KOPT-K1 (cell line): ENCODE measurements at regions not wholly inside any gene's neighbourhood (a gene's known extent, or its start where the extent isn't known, plus 50 kb on each side); places are given as distances from the start of the nearest gene placed in this dataset.

ENCODE experiments used
- H3K27ac ChIP-seq: fragments of 200-600 bp; sonication (generic); 2 replicates; pipeline ENCODE4 v1.5.1; 2016; ENCODE audit warnings: antibody characterized with exemption, mild to moderate bottlenecking, low read depth, low read length; ENCODE audit not compliant: poor library complexity, severe bottlenecking
- H3K36me3 ChIP-seq: fragments of 200-600 bp; sonication (generic); 2 replicates; pipeline ENCODE4 v1.5.1; 2017; ENCODE audit warnings: antibody characterized with exemption, mild to moderate bottlenecking, low read length, moderate library complexity; ENCODE audit not compliant: insufficient read depth
- H3K9me3 ChIP-seq: fragments of 200-600 bp; sonication (generic); 2 replicates; pipeline ENCODE4 v1.5.1; 2017; ENCODE audit warnings: antibody characterized with exemption, low read length, mild to moderate bottlenecking; ENCODE audit not compliant: insufficient read depth, poor library complexity, severe bottlenecking

GRCh38 chr3:59658866-59659265 is 609.0 kb upstream of the CFAP20DC start:
- Histone ChIP-seq H3K9me3 (no peaks in the 10 kb centered on the region), H3K36me3 (no peaks in the 10 kb centered on the region), H3K27ac (no peak overlapping the region)

- H3K9me3 ChIP-seq: no peaks in the 10 kb centered on the region
- H3K27ac ChIP-seq: no peak overlapping the region
- H3K36me3 ChIP-seq: no peaks in the 10 kb centered on the region
Measured at GRCh38 chr3:59658274-59658673, 608.4 kb upstream of the CFAP20DC start.

- no peak overlapping the region for H3K27ac ChIP-seq
- no peaks in the 10 kb centered on the region for H3K36me3 ChIP-seq
- peaks cover 9% of the 10 kb centered on the region for H3K9me3 ChIP-seq
Measured at GRCh38 chr3:59655418-59656015, 605.7 kb upstream of the CFAP20DC start.

GRCh38 chr3:59654480-59655417 is 604.9 kb upstream of the CFAP20DC start:
- H3K36me3 ChIP-seq: no peaks in the 10 kb centered on the region
- H3K27ac ChIP-seq: no peak overlapping the region
- peaks cover 15% of the 10 kb centered on the region for H3K9me3 ChIP-seq

- Histone ChIP-seq H3K36me3 (no peaks in the 10 kb centered on the region), H3K9me3 (peaks cover 22% of the 10 kb centered on the region), H3K27ac (no peak overlapping the region)
Measured at GRCh38 chr3:59654123-59654479, 604.3 kb upstream of the CFAP20DC start.

GRCh38 chr3:59653405-59654122 is 603.7 kb upstream of the CFAP20DC start:
- Histone ChIP-seq H3K9me3 (peaks cover 27% of the 10 kb centered on the region), H3K36me3 (no peaks in the 10 kb centered on the region), H3K27ac (no peak overlapping the region)

DNA sequence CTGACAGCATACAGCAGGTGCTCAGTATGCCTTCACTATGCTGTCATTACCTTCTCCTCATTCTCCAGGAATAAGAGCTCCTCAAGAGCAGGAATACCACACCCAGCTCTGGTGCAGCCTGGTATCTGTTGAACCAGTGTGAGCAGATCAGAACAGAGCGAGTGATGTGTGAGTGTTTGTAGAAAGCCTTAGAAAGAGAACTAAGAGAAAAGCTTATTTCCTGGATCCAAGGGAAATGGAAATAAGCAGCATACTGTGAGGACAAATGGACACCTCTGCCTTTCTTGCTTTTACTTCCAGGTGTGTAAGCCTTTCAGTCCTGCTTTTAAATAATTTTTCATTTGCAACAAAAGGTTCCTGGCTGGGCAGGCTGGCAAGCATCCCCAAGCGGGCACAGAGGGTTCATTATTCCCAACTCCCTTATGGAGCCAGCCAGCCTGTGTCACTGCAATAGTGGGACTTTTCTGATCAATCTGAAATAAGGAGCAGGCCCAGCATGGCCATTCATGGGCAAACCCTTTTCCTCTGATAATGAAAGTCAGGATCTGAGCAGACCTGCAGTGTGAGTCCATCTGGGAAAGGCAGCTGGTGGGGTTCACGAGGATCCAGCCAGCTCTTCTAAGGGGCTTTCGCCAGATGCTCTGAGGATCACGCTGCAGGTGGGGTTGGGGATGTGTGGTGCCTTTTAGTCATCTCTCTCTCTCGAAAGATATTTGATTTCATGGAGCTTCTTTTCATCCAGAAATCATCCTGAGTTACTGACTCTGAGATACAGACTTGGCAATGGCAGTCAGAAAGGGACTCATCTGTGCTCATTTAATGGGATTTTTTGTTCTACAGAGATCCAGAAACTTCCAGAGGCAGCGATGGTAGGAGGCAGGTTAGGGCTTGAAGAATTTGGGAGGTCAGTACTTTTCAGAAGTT is 594.9 kb upstream of the CFAP20DC start:
- Histone ChIP-seq H3K36me3 (no peaks in the 10 kb centered on the region), H3K27ac (no peak overlapping the region), H3K9me3 (peaks cover 14% of the 10 kb centered on the region)

DNA sequence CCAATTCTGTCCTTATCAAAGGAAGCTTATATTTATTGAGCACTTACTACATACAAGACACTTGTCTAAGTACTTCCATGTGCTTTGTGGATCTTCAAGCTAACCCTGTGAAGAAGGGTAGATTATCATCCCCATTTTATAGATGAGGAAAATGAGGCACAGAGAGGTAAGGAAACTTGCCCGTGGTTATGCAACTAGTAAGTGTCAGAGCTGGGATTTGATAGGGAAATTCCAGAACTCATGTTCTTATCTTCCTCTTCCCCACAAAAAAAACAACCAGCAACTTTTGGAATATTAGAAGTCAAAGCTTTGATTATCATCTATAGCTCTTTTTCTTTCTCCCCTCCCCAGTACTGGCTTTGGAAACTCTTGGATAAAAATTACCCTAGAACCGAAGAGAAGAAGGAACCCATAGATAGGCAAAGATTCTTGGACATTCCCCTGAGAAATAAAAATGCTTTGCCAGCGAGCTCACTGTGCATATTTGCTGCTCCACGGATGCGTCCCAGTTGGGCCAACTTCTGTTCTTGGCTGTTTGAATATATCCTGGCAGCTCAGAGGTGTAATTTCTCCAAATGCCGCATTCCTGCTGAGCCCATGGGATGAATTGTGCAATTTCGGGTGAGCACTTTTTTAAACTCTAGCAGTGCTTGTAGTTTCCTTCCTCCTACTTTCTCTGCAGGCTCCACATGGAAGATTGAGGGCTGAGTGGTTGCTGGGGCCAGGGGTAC is 591.5 kb upstream of the CFAP20DC start:
- H3K27ac ChIP-seq: no peak overlapping the region
- H3K36me3 ChIP-seq: no peaks in the 10 kb centered on the region
- no peaks in the 10 kb centered on the region for H3K9me3 ChIP-seq

- no peaks in the 10 kb centered on the region for H3K36me3 ChIP-seq
- no peaks in the 10 kb centered on the region for H3K9me3 ChIP-seq
- H3K27ac ChIP-seq: no peak overlapping the region
Measured at GRCh38 chr3:59632760-59633573, 583.1 kb upstream of the CFAP20DC start.

DNA sequence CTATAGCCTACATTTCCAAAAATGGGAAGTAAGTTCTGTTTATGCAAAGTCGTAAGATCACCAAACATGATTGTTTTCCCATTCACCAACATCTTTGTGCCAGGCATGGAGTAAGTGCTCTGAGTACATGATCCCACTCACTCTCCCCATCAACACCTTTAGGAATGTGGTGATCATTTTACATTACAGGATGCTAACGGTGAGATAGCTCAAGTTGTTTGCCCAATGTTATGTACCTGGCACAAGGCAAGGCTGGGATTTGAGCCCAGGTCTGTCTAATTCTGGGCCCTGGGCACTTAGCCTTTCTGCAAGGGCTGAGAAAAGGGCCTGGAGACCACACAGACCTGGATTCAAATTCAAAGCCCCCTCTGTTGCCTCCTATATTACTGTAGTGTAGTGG is 581.7 kb upstream of the CFAP20DC start:
- Histone ChIP-seq H3K36me3 (no peaks in the 10 kb centered on the region), H3K27ac (no peak overlapping the region), H3K9me3 (no peaks in the 10 kb centered on the region)

- Histone ChIP-seq H3K9me3 (no peaks in the 10 kb centered on the region), H3K36me3 (no peaks in the 10 kb centered on the region), H3K27ac (no peak overlapping the region)
Measured at GRCh38 chr3:59621037-59621436, 571.2 kb upstream of the CFAP20DC start.

- H3K36me3 ChIP-seq: no peaks in the 10 kb centered on the region
- H3K9me3 ChIP-seq: no peaks in the 10 kb centered on the region
- no peak overlapping the region for H3K27ac ChIP-seq
Measured at GRCh38 chr3:59620325-59620724, 570.5 kb upstream of the CFAP20DC start.

DNA sequence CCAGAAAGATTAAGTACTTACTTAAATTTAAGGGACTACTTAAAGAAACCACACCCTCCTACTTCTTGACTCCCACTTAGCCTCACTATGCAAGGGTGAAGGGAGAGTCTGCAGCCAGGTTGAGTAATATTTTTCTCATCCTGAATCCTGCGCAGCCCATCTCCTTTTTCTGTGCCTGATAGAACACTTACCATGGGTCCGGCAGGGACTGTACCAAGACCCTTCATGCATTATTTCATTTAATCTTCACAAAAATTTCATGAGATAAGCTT is 562.6 kb upstream of the CFAP20DC start:
- no peak overlapping the region for H3K27ac ChIP-seq
- no peaks in the 10 kb centered on the region for H3K36me3 ChIP-seq
- H3K9me3 ChIP-seq: no peaks in the 10 kb centered on the region
